NCI-H82 treated with DMSO at 0.1 percent for 48 hours (cell line): ENCODE measurements at regions not wholly inside any gene's neighbourhood (a gene's known extent, or its start where the extent isn't known, plus 50 kb on each side); places are given as distances from the start of the nearest gene placed in this dataset.
A peak's percentile ranks its signal among the peaks of the same experiment; 100 is the strongest.
"Not testable (repeated sequence)": the region's sequence is repeated elsewhere in the genome, so short reads cannot be mapped to it uniquely, and the experiment has no call there.

Experiments used
- DNase-seq: peaks from one replicate; lab custom pipeline; 2025; ENCODE audit not compliant: unreplicated experiment; lab: John Stamatoyannopoulos, UW

DNA sequence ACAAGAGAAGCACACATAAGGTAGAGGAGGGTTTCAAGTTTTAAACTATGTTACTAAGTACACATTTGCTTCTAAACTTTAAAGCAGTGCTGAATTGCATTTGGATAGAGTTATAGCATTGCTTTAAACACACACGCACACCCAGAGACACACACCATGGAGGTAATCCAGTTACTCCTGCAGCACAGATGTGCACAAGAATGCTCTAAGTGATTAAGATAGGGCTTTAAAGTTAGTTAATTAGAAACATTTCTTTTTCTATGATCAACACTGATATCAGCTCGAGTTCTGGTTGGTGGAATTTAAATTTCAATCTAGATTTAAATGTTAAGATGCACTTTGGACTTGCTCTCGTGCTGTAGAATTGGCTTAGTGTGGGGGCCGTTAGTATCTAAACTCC is 492.3 kb downstream of the ZEB2 start:
- DNase-seq = peak; percentile 81

DNA sequence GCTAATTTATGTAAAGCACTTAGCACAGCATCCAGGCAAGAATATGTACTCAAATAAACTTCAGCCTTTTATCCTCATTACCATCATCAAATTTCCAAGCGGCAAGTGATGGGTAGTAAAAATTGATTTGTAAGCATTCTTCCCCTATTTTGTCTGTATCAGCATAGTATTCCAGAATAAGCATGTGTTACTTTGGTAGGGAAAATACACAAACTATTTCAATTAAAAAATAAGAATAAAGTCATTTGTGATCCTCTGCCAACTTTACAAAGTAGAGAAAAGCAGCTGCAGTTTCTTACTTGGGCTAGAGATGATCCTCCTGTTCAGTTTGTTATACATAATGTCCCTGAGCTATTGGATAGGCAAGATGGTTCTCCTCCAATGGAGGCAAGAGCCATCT is 493.2 kb downstream of the ZEB2 start:
- peak; percentile 61 for DNase-seq

GRCh38 chr2:144020047-144020446 is 499.9 kb downstream of the ZEB2 start:
- no peak for DNase-seq

- DNase-seq = no peak
Observed at GRCh38 chr2:144015655-144016245, 504.2 kb downstream of the ZEB2 start.

- DNase-seq = no peak
Observed at GRCh38 chr2:144015036-144015435, 504.9 kb downstream of the ZEB2 start.

DNA sequence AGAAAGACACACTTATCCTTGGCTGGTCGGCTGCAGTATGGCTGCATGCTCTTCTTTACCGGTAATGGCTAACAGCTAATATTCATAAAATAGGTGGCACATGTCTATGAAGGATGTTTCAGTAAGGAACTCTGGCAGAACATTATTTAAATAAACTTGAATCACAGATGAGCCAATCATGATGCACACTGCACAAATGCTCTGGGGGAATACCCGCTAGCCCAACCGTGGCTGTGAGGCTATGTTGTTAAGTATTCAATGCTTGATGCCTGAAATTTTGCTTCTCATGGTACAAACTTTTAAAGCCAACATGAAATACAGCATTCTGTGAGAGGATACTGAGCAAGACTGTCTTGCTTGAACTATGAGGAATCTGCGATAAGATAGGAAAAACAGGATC is 505.8 kb downstream of the ZEB2 start:
- DNase-seq = no peak

DNA sequence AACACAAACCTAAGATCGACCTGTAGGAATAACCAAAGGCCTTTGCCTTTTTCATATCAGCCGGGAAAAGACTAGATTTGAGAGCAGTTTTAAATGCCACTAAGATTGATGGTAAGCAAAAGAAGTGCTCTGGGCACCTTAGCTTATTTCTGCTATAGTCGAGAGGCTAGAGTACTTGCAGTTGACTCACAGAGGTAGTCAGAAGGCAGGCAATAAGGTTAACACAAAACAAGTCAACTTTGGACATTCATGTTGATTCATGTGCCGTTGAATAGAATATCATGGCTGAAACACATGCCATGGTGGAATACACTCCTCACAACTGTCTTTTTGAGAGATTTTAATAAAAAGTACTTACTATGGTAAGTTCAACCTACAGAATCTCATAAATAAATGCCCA is 507.6 kb downstream of the ZEB2 start:
- no peak for DNase-seq

GRCh38 chr2:144011553-144011952 is 508.4 kb downstream of the ZEB2 start:
- no peak for DNase-seq

GRCh38 chr2:144011098-144011497 is 508.8 kb downstream of the ZEB2 start:
- DNase-seq = no peak

DNA sequence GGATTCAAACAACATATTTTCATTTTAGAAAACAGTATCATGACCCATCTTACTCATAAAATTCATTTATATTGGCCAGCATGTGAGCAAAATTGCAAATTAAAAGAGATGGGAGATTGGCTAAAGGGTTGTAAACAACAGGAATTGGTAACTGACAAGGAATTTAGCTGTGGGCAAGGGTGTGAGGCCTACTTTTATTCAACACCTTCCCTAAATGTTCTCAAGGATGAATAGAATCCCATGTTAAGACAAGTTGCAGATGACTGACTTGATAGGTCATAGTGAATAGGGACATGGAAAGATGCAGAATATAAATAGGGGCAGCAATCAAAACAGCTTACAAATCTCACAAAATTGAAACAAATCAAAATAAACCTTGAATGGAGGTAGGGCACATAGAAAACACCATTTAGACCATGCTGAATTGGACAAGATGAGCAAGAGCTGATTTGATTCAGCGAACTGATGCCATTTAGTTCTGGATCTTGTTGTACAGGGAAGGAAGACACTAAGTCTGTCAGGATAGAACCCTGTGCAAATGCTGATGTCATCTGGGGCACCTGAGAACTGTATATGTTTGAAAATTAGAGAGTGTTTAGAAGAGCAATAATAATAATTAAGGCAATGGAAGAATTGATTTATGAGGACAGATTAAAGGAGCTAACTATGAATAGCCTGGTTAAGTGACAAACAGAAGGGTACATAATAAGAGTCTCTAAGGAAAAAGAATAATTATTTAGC is 509.7 kb downstream of the ZEB2 start:
- no peak for DNase-seq

DNA sequence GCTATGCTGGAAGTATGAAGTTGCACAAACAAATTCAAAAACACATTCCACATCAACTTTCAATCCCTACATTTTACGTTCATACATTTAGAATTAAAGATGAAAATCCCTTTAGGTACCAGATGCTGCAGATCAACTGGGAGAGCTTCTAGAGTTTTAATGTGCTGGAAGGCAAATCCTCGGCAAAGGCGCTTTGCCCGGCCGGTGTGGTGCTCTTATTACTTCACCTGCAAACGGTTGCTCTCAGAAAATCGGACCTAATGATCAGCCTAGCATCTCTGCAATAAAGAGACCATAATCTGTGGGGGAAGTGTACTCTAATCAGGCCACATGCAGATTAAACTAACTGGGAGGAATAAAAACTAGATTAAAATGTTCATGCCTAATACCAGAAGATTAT is 513.8 kb downstream of the ZEB2 start:
- peak; percentile 99 for DNase-seq

DNA sequence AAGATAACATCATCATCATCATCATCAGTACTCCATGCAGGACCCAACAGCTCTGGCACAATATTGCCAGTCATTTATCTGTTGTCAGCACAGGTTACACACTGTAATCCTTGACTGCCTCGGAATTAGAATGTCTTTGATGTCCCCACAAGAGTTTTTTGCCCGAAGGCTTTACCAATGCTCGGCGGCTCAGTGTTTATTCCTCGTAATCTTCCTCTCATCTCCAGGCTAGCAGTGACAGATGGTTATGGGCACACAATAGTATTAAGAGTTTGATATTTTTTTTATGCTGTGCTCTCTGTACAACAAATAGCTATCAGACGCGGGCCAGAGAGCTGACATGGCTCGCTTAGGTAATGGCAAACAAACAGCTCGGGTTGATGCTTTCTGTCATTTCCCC is 515.2 kb downstream of the ZEB2 start:
- DNase-seq = peak; percentile 99

GRCh38 chr2:144003460-144004075 is 516.4 kb downstream of the ZEB2 start:
- peak; percentile 73 for DNase-seq

DNA sequence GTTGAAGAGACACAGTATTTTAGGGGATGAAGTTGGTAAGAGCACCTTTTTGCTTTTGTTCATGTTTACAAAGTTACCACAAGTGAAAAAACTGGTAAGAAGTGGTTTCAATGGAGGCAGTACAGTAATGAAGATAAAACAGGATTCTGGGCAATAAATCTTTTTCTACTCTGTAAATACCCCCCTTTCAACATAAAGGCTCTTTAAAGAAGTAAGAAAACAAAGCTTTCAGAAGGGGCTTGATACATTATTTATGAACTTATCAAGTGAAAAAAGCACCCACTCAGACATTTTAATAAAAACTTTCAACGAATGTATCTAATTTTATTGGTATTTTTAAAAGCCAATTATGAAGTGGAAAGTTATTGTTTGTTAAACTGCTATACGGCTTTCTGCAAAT is 522.9 kb downstream of the ZEB2 start:
- DNase-seq = no peak

- DNase-seq = no peak
Observed at GRCh38 chr2:143994961-143995360, 525.0 kb downstream of the ZEB2 start.

GRCh38 chr2:143991596-143991995 is 528.3 kb downstream of the ZEB2 start:
- not testable (repeated sequence) for DNase-seq

- DNase-seq = no peak
Observed at GRCh38 chr2:143988082-143988481, 531.8 kb downstream of the ZEB2 start.

DNA sequence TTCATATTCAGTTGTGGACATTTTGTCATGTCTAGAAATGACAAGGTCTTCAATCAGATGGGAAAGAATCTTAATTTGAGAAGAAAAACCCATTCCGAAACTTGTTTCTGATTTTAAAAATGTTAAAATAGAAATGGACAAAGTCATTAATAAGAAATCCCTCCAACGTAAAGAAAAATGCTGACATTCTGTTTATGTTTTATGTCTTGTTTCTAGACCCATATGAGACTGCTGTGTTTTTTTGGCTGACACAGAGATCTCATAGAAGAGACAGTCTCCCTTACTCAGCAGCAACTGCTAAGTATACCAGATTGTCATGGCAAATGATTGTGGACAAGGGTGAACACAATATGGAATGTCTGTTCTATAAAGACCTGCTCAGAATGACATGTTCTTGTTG is 538.5 kb downstream of the ZEB2 start:
- DNase-seq = no peak

DNA sequence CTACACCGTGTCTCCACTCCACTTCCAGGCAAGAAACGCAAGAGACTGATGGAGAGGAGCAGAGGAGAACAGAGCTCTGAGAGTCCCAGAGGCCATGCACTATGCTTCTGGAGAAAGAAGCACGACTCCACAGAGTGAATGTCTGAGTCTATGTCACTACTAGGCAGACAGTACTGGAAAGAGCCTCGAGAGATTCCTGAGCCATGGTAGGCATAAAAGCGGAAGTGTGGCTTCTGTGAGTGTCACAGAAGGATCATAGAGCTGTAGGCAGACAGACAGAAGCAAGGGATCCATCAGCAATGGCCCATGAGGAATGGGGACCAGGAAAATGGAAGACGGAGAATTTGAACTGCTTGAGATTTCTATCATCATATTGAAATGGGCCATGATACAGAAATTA is 542.6 kb downstream of the ZEB2 start:
- DNase-seq = no peak

DNA sequence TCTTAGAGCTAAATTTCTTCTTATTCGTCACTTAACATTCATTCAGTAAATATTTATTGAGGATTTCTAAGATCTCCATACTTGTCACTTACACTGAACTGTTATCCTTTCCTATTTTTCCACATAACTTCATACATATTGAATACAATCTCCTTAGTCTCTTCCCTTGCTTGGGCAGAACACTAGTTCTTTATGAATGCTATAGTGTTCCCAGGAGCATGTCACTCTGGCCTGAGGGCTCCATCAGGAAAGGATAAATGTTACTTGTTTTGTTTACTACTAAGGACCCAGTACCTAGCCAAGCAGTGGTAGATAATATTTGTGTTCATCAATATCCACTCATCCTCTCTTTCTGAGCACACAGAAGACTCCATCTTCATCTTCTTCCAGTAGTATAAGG is 544.7 kb downstream of the ZEB2 start:
- DNase-seq = no peak

- no peak for DNase-seq
Observed at GRCh38 chr2:143974262-143974661, 545.7 kb downstream of the ZEB2 start.

GRCh38 chr2:143968860-143969259 is 551.1 kb downstream of the ZEB2 start:
- DNase-seq = no peak

DNA sequence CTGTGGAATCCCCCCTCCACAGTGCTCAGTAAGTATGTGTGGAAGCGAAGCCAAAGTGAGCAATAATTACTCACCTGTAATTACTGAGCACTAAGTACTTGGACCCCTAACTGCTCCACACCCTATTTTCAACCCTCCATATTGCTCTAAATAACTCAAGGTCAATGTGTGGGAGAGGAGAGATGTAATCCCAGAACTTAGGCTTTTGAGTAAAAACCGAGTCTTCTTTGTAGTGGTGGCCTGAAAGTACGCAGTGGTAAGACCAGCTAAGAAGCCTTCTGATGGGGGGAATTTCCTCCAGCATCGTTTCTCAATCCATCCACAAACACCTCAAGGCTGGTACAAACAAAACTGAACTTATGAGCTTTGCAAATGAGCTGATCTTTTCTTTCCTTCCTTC is 551.6 kb downstream of the ZEB2 start:
- no peak for DNase-seq
